Daoy (cell line): ENCODE measurements at regions not wholly inside any gene's neighbourhood (a gene's known extent, or its start where the extent isn't known, plus 50 kb on each side); places are given as distances from the start of the nearest gene placed in this dataset.

Source experiments
- DNase-seq: peaks from one replicate; pipeline ENCODE4 v3.0.0-alpha.2; 2015; ENCODE audit warnings: low read depth

DNA sequence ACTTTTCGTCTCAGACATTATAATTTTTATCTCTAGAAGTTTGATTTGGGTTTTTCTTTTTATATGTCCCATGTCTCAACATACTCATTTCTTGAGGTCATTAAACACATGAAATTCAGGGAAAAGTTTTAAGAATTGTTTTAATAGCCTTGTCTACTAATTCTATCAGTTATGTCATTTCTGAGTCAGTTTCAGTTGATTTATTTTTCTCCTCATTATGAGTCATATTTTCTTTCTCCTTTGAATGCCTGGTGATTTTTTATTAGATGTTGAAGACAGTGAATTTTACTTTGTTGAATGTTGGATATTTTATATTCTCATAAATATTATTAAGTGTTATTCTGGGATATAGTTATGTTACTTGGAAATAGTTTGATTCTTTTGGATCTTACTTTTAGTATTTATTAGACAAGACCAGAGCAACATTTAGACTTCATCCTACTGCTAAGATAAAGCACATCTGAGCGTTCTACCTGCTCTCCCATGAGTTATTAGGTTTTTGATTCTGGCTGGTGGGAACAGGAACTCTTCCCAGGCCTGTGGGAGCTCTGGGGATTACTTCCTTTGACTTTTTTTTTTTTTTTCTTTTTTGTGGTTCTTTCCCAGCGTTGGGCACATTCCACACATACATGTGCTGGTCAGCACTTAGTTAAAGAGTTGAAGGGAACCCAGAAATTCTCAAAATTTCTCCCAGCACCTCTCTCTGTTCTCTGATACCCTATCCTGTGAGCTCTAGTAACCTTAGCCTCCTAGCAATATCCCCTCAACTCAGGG is 1157.7 kb downstream of the BCL11B start:
- peak; percentile 33 for DNase-seq

DNA sequence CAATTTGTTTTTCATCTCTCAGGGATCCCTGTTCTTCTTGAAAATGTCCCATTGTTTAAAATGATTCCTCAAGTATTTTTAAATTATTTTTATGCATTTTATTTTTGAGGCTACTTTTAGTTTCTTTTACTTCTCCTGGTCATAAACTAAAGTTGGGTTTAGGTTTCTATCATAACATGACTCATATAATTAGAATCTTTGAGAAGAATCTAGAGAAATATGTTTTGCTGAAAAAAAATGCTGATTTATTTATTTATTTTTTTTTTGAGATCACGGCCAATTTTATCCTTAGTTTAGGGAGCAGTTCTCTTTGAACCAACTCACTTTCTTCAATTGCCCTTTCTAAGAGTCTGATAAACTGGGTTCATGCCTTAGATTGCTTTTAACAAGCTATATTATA is 1157.1 kb downstream of the BCL11B start:
- no peak for DNase-seq

- DNase-seq = no peak
These were observed 1153.2 kb downstream of the BCL11B start for GRCh38 chr14:98118749-98119148.

DNA sequence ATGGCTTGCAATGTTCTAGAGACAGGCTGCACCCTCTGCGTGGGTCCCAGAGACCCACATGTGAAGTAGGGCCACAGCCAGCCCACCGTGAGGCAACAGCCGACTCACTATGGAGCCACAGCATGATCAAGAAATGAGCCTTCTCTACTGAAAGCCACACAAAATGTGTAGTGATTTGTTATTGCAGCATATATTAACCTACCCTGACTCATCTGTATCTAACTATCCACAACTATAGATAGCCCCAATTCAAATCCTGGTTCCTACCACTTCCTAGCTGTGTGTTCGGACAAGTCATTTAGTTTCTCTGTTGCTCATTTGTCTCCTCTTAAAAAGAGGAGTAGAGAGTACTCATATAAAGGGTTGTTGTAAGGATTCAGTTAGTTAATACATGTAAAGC is 1152.3 kb downstream of the BCL11B start:
- no peak for DNase-seq

DNA sequence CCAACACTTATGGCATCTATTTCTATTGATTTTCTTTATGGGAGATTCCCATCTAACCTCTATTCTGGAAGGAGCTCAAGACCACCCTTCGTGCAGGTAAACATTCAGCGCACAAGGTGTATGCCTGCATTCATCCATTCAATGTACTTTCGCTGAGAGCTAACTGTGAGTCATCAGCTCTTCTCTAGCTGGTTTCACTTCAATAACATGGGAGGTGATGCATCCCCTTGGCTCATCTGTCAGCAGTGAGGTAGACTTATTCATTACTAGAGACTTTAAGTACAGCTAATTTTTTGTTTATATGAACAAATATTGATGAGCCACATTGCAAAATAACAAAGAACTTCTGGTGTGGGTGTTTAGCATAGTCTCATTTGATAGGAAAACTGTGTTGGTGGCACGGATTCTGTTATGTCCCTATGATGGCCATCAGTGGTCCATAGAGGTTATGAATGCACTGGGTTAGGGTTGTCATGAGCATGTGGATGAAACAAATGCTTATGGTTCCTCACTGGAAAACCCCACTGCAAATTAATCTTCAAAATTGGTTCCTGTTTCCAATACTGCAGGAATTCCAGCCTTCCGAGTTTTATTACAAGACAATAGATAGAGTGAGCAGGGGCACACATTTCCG is 1151.0 kb downstream of the BCL11B start:
- DNase-seq = peak; percentile 27

DNA sequence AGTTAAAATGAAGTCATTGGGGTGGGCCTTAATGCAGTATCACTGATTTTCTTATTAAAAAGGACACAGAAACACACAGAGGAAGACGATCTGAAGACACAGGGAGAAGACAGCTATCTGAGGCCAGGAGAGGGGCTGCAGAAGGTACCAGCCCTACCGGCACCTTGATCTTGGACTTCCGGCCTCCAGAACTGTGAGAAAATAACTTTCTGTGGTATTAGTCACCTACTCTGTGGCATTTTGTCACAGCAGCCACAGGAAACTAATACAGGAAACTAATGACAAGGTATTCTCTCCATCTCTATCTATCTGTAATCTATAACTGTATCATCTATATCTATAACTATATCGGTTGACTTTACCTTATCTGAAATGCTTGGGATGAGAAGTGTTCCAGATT is 1149.5 kb downstream of the BCL11B start:
- DNase-seq = no peak

GRCh38 chr14:98130691-98131090 is 1141.3 kb downstream of the BCL11B start:
- peak; percentile 17 for DNase-seq

GRCh38 chr14:98131406-98131805 is 1140.6 kb downstream of the BCL11B start:
- peak; percentile 29 for DNase-seq

GRCh38 chr14:98133806-98134205 is 1138.2 kb downstream of the BCL11B start:
- peak; percentile 22 for DNase-seq

- no peak for DNase-seq
These were observed 1135.8 kb downstream of the BCL11B start for GRCh38 chr14:98136012-98136789.

- DNase-seq = no peak
These were observed 1134.6 kb downstream of the BCL11B start for GRCh38 chr14:98137131-98138025.

- peak; percentile 57 for DNase-seq
These were observed 1133.3 kb downstream of the BCL11B start for GRCh38 chr14:98138666-98139065.

- no peak for DNase-seq
These were observed 1131.0 kb downstream of the BCL11B start for GRCh38 chr14:98140862-98141530.

GRCh38 chr14:98143566-98143965 is 1128.4 kb downstream of the BCL11B start:
- no peak for DNase-seq

GRCh38 chr14:98144964-98145363 is 1127.0 kb downstream of the BCL11B start:
- DNase-seq = peak; percentile 62

DNA sequence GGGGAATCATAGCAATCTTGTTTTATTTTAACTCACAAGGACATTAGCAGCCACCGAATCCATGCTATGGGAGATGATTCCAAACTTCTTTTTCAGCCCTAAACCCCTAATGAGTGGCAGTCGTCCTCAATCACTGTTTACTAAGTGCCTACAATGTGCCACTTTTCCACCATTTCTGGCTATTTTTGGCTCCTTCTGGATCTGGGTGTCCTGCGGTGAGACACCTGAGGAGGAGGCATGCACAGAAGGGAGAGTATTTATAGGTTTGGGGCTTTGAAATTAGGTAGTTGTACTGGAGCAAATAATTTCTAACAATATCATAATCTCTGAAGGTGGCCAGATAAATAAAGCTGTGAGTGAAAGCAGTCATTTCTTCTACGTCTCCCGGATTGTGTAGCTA is 1125.6 kb downstream of the BCL11B start:
- DNase-seq = no peak

- no peak for DNase-seq
These were observed 1117.7 kb downstream of the BCL11B start for GRCh38 chr14:98154254-98154653.

DNA sequence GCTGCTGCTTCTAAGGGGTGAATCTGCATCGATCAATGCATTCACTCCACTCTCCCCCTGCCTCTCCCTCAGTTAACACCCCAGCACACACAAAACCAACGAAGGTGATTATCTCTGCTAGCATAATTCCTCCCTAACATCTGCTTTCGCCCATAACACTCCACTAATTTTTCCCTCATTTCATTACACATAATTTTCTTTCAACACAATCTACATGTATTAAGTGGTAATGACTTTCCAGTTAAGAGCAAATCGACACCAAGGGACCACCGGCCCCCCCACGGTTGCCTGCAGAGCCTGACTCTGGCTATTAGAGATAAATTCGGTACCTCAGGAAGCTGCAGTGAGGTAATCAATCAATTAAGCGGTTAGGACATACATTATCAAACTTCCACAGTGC is 1115.6 kb downstream of the BCL11B start:
- no peak for DNase-seq

GRCh38 chr14:98160901-98161300 is 1111.1 kb downstream of the BCL11B start:
- no peak for DNase-seq

DNA sequence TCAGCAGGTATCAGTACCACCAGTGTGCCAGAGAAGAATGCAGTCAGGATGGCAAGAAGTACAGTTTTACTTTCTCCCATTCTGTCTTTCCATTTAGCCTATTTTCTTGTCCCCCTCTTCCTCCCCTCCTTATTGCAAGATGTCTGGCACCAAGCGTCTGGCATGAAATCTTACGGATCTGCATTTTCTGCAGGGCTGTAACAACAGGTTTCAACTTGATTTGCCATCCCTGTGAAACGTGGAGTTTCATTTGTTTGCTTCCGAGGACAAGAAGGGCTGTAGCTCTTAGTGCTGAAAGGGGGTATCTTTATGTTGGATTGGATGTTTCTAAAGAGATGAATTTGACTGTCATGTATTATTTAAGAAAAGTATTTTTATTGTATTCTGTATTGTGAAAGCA is 1110.6 kb downstream of the BCL11B start:
- DNase-seq = no peak
